HG03571 (cell line): ENCODE measurements at regions not wholly inside any gene's neighbourhood (a gene's known extent, or its start where the extent isn't known, plus 50 kb on each side); places are given as distances from the start of the nearest gene placed in this dataset.

ENCODE experiments used
- ATAC-seq: cut with Tn5 transposase; IDR thresholded peaks from one replicate; pipeline ENCODE4 v1.9.1; 2021; ENCODE audit not compliant: unreplicated experiment

DNA sequence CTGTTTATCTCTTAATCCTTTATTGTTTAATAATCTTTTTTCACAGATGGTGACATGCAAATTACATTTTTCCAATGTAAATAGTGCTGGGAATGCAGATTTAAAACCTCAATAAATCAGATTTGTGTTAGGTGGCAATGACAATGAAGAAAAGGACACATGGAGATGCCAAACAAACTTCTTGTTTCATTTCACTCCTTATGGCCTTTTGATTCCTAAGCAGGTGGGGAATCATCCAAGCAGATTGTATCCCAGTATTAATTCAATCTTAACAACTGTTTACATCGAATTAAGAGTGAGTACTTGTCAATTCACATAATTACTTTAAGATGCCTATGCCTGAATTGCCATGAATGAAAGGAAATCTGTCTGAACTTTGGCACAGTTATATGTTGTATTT lies 98.9 kb upstream of the RGS18 start:
- no peak for ATAC-seq

DNA sequence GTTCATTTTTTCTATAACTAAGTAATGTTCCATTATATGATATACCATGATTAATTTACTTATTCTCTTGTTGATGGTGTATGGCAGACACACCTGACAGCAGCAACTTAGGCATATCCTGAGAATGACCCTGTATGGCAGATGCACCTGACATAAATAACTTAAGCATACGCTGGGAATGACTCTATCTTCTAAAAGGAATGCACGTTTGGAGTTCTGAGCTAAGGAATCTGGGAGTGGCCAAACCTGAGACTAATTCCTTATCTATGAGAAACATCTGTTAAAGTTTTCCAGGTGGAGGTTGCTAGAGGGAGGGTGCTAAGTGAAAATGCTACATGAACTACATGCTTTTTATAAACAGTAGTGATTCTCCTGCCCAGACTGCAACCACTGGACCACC lies 96.7 kb upstream of the RGS18 start:
- no peak for ATAC-seq

DNA sequence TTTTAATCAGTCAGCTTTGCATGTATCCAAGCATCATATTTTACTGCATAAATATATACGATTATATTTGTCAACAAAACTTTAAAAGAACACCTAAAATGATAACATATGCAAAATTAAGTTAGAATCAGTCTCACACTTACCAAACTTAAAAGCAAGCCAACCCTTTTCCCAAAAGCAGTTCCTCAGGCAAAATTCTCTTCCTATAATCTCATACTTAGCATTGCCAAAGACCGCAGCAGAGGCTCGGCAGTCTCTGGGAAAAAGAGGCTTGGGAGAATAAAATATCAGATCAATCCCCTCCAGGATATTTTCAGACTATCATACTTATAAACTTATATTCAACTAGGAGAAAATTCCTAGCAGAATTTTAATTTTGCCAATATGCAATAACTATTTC lies 93.2 kb upstream of the RGS18 start:
- ATAC-seq = no peak

DNA sequence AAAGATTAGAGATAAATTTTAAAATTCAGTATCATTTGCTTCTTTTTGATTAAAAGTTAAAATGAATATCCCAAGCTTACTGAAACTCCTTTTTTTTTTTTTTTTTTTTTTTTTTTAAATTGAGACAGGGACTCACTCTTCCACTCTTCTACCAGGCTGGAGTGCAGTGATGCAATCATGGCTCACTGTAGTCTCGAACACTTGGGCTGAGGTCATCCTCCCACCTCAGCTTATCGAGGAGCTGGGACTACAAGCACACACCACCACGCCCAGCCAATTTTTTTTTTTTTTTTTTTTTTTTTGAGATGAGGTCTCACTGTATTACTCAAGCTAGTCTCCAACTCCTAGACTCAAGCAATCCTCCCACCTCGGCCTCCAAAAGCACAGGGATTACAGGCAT lies 92.1 kb upstream of the RGS18 start:
- ATAC-seq = no peak

DNA sequence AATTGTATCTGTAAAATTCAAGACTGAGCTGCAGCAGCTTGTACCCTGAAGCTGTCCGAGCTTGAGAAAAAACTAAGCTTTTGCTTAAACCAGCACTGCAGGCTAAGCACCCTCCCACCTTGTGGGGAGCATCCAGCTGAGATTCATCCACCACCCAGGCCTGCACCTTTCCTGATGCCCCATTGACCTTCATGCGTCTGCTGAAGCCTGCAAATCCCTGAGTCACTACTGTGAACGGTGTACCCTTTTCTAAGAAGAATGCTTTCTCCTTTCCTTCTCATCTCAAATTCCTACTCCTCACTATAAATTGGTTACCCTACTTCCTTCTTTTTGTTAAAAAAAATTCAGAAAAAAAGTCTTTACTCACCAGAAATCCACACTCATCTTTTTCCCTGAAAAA lies 90.9 kb upstream of the RGS18 start:
- no peak for ATAC-seq

DNA sequence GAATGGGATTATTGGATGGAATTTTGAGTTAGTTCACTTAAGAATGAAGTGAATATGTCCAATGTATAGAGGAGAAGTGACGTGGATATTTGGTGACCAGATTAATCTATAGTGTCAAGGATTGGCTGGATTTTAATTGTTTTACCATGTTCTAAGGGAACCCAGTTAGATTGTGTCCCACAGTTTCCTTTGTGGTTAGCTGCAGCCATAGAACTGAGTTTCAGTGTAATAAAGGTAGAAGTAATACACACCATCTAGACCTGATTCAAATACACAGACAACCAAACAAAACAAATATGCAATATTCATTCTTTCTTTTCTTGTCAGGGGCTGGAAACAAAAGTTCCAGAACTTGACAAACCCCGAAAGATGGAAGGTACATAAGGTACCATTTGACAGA lies 88.0 kb upstream of the RGS18 start:
- no peak for ATAC-seq

DNA sequence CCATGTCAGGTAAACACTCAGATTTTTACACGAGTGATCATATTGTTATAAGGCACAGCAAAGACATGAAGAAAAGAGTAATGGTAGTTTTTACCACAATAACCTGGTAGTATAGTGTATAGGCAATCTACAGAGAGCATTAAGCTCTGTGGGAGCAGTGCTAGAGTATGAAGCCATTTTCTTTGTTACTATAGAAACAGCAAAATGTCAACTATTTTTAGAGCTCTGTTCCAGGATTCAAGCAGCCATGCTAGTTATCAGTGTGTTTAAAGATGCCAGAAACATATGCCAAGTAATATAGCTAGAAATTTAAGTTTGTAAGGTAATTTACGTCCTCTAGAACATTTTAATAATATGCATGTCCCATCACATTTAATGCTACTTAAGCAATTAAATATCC lies 77.6 kb upstream of the RGS18 start:
- no peak for ATAC-seq

DNA sequence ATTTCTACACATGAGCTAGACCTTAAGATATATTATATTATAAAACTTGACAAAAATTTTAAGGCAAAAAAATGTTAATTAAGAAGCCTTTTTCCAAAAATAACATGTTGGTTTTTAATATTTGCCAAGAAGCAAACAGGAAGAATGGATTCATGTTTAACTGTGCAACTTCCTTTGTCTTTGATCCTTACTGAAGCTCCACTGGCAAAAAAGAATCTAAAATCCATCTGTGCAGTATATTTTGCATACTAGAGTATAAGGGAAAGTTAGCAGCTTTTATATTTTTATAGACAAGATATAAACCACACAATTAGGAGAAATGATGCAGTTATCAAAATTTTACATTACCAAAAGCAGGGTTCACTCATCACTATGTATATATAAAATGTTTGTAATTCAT lies 76.9 kb upstream of the RGS18 start:
- no peak for ATAC-seq

DNA sequence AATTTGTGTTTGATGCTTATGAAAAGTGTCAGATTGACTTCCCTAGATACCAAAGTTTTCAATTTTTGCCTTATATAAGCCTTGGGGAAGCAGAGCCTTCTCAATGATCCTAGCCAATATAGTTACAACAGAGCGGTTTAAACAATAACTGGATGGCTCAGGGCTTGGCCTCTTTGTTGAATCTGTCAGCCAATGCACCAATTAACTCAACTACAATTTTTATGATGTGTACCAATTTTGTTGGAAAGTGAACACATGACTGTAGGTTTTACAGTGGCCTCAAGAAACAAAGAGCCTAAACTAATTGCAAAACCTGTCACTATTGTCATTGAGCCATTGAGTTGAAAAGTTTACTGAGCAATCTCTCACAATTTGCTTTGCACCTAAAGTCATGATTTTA lies 71.6 kb upstream of the RGS18 start:
- no peak for ATAC-seq

DNA sequence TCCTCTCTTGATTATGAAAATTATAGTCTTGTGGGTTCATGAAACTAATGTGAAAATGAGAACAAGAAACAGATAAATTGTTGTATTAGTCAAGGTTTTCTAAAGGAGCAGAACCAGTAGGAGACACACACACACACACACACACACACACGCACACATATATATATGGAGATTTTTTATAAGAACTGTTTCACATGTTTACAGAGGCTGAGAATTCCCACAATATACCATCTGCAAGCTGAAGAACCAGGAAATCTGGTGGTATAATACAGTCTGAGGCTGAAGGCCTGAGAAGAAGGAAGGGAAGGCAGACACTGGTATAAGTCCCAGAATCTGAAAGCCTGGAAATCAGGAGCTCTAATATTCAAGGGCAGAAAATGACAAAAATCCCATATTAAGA lies 70.9 kb upstream of the RGS18 start:
- ATAC-seq = no peak

DNA sequence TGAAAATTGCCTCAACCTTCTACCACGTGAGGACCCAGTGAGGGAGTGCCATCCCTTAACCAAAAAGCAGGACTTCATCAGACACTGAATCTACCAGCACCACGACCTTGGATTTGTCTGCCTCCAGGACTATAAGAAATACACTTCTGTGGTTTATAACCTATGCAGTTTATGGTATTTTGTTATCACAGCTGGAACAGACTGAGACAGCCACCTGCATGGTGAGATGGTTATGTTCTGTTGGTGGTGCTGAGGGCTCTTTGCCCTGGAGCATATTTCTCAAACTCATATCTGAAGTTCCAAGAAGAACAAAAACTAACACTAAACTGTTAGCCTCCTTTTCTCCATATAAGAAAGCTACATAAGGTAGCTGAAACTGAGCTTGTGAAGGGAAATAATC lies 69.8 kb upstream of the RGS18 start:
- ATAC-seq = no peak

DNA sequence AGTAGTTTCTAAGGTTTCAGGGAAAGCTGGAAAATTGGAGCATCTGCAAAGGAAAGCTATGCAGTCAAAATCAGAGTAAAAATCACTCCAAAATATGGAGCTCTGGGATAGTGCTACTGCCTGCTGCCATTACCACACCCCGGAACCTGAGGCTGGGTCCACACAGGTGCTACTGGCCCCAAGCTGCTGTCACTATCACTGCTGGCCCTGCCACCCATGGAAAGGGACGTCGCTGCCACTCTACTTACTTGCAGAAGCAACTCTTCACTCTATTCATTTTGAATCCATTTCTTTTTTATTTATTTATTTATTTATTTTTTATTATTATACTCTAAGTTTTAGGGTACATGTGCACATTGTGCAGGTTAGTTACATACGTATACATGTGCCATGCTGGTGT lies 60.3 kb upstream of the RGS18 start:
- ATAC-seq = no peak

DNA sequence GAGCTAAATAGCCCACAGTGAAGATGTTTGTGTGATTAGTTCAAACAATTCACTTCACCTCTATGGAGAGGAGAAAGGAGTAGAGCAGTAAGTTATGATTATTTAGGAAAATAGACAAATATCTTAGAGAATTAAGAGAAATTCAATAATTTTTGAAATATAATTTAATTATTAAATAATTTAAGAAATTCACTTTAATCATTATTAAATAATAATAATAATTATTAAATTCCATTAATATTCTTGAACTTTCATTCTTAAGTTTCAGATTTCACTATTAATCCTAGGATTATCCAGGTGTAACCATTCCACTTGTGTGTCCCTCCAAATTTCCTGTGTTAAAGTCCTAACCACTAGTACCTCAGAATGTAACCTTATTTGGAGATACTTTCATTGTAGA lies 58.9 kb upstream of the RGS18 start:
- ATAC-seq = no peak

DNA sequence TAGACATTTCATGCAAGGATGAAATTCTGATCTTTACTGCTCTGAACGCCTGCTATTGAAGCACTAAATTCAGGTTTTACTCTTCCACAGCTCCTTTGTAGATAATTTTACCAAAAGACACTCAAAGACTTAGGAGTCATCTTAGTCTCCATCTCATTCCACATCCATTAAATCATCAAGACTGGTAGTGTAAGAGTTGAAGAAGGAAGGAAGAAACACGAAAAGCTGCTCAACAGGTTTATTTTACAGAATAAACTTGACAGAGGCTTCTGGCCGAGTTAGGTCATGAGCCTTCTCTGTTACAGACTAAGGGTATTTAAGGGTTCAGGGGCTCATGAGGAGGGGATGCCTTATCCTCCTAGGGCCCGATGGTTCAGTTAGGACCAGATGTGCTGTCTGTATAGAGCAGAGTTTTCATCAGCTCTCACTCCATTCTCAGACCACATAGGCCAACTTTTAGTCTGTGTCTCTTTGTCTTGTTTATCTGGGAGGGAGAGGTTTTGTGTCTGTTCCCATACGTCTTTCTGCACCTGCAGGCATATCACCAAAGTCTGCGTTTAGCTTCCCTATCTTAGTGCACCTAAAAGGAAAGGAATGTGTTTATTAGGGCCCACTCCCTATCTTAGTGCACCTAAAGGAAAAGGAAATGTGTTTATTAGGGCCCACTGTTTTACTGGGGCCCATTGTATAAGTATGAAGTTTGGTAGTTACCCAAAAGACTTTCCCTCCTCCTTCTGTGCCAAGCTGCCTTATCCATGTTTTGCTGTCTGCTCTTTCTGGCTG lies 57.4 kb upstream of the RGS18 start:
- no peak for ATAC-seq

DNA sequence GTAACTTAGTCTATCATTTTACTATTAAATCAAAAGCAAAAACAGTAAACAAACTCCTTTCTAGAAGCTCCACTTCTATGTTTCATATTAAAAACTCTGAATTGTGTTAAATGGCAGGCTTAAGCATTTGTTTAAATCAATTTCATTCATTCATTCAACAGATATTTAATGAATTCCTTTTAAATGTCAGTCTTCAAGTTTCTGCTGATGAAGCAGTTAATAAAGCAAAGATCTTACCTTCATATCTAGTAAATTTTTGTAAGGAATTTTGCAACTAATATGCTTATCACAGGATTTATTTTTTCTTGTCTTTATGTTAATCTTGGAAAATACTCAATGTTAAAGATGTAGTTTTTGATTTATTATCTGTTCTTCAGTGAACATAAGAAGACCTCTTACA lies 54.1 kb upstream of the RGS18 start:
- ATAC-seq = no peak

DNA sequence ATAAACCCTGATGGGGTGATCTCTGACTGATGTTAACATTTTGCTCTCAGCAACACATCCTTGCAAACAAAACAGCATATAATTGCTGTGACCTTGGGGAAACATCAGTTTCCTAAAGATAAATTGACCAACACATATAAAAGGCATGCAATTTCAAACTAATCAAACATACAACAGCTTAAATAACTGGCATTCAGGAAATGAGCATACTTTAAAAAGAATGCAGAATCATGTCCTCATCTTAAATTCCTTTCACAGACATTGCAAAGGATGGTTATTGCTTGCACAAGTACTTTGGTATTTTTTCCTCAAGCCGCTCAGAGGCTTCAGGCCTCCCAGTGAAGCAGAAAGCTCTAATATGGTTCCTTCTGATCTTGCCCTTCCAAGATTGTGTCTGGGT lies 53.4 kb upstream of the RGS18 start:
- ATAC-seq = no peak

DNA sequence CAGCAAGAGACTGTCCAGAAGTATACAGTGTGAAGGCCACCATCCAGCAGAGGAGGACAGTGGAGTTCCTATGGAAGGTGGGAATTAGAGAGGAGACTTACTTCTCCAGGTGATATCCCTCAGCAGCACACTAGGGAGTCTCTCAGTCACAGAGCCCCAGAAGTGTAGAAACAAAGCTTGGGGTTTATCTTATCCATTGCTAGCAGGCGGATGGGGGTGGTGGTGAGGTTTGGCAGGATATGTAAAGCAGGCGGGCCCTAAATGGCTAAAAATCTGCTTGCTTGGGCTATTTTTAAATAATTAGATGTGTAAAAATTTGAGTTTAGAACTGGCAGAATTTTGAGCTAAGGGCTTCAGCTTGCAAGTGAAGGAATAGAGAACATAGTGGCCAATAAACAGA lies 50.1 kb upstream of the RGS18 start:
- ATAC-seq = no peak
